Keratinocyte (primary cell): ENCODE measurements at regions not wholly inside any gene's neighbourhood (a gene's known extent, or its start where the extent isn't known, plus 50 kb on each side); places are given as distances from the start of the nearest gene placed in this dataset.

Experiments used
- CTCF ChIP-seq, 3 experiments: IDR thresholded peaks in 1 of 3; conservative IDR thresholded peaks in 1 of 3; optimal IDR thresholded peaks in 1 of 3; 2 replicates in 2 of 3; 3 replicates in 1 of 3; pipeline versions ENCODE3 to v1.5.1; 2011; ENCODE audit warnings: low read length in 3 of 3, mild to moderate bottlenecking in 3 of 3, moderate library complexity in 2 of 3, control low read depth in 1 of 3, inconsistent platforms in 1 of 3; ENCODE audit not compliant: insufficient read depth in 2 of 3; ENCODE audit errors: extremely low read depth in 1 of 3
- EZH2 ChIP-seq: IDR thresholded peaks from one replicate; pipeline ENCODE4 v1.6.1; 2012; ENCODE audit warnings: inconsistent platforms, mild to moderate bottlenecking, low read length, moderate library complexity

DNA sequence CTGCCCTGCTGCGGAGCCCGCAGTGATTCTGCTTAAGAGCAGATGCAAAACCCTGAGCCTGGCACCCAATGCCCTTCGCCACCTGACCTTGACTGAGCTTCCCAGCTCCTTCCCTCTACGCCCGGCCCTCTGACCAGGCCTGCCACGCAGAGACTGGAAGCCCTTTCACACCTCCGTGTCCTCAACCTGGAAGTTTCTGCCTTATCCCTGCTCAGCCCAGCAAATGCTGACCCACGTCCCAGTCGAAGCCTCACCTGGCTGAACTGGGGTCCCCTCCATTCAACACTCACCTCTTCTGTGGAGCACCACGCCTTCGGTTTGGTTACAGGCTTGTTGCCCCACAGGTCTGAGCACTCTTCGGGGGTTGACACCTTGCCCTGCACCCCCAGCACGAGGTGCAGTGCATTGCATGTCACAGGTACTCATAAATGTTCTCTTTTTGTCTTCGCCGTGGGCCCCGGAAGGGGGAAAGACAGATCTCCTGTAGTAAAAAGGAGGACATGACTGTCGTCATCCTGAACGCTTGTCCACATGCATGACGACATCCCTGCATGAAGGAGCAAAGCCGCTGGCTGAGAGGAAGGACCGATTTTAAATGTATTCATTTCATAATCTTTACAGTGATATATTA, 153.6 kb upstream of the TNRC6C start:
- TF ChIP-seq CTCF (optimal IDR thresholded peaks at IDR 0.05 in 1 of 3, IDR thresholded peaks at IDR 0.05 in 1 of 3, conservative IDR thresholded peaks at IDR 0.05 in 1 of 3; ENCODE audit: extremely low read depth in 1 of 3, insufficient read depth in 2 of 3, low read length in 3 of 3) (no peak), EZH2 (no peak)
